Smooth muscle cell (in vitro differentiated cells): ENCODE measurements at regions not wholly inside any gene's neighbourhood (a gene's known extent, or its start where the extent isn't known, plus 50 kb on each side); places are given as distances from the start of the nearest gene placed in this dataset.
A peak's percentile ranks its signal among the peaks of the same experiment; 100 is the strongest.

Source experiments
- DNase-seq: peaks from one replicate; lab custom pipeline; 2025; ENCODE audit not compliant: unreplicated experiment; lab: John Stamatoyannopoulos, UW
- H2AFZ ChIP-seq: fragments of 200-600 bp; sonication (generic); 2 replicates; pipeline ENCODE4 v1.6.0; 2016; ENCODE audit warnings: antibody characterized with exemption, low read depth, mild to moderate bottlenecking
- H3F3A ChIP-seq: fragments of 200-600 bp; sonication (generic); 2 replicates; pipeline ENCODE4 v1.6.0; 2017; ENCODE audit warnings: antibody characterized with exemption, low read depth
- H3K27ac ChIP-seq: fragments of 200-600 bp; sonication (generic); 2 replicates; pipeline ENCODE4 v1.5.1; 2016; ENCODE audit warnings: low read depth, mild to moderate bottlenecking
- H3K27me3 ChIP-seq: fragments of 200-600 bp; sonication (generic); 2 replicates; pipeline ENCODE4 v1.6.1; 2016; ENCODE audit warnings: low read depth, mild to moderate bottlenecking
- H3K36me3 ChIP-seq: fragments of 200-600 bp; sonication (generic); 2 replicates; pipeline ENCODE4 v1.5.1; 2016; ENCODE audit warnings: low read depth
- H3K4me1 ChIP-seq: fragments of 200-600 bp; sonication (generic); 2 replicates; pipeline ENCODE4 v1.5.1; 2016; ENCODE audit warnings: low read depth
- H3K4me2 ChIP-seq: fragments of 200-600 bp; sonication (generic); 2 replicates; pipeline ENCODE4 v1.6.0; 2016; ENCODE audit warnings: mild to moderate bottlenecking
- H3K4me3 ChIP-seq: fragments of 200-600 bp; sonication (generic); 2 replicates; pipeline ENCODE4 v1.5.1; 2016; ENCODE audit warnings: mild to moderate bottlenecking
- H3K79me2 ChIP-seq: fragments of 200-600 bp; sonication (generic); 2 replicates; pipeline ENCODE4 v1.6.0; 2016; ENCODE audit warnings: low read depth, mild to moderate bottlenecking
- H3K9ac ChIP-seq: fragments of 200-600 bp; sonication (generic); 2 replicates; pipeline ENCODE4 v1.6.0; 2016; ENCODE audit warnings: low read depth
- H3K9me3 ChIP-seq: fragments of 200-600 bp; sonication (generic); replicated peaks from 2 replicates; pipeline ENCODE4 v1.5.1; 2016; ENCODE audit warnings: low read depth
- H4K20me1 ChIP-seq: fragments of 200-600 bp; sonication (generic); 2 replicates; pipeline ENCODE4 v1.6.0; 2016; ENCODE audit warnings: low read depth
- CTCF ChIP-seq: fragments of 200-600 bp; sonication (generic); IDR thresholded peaks from 2 replicates; pipeline ENCODE4 v1.5.1; 2017; ENCODE audit warnings: borderline replicate concordance, mild to moderate bottlenecking, antibody characterized with exemption; ENCODE audit not compliant: insufficient read depth, poor library complexity, severe bottlenecking
- WGBS: methylation state at CpG from one replicate; pipeline ENCODE4 v1.1.7; 2016; ENCODE audit warnings: low lambda C conversion rate; 5-methylcytosine and 5-hydroxymethylcytosine counted together

DNA sequence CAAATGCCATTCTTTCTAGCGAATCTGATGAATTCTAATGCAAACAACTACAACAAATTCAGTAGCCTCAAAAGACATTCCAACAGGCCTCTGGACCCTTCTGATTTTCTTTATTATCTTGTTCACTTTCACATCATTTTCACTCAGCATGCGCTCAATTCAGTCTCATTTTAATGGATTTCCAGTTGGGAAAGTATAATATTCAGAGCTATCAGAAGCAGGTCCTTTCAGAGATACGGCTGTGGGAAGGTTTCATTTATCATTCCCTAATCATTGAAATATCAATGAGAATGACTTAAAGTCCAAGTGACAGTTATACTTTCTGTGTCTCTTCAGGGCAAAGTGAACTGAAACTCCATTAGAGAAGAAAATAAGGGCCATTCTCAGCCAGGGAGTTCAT, 1083.7 kb upstream of the FLRT2 start:
- Histone ChIP-seq H2AFZ (no peak overlapping the region), H3K27ac (no peak overlapping the region), H3K36me3 (no peaks in the 10 kb centered on the region), H4K20me1 (no peaks in the 10 kb centered on the region), H3K4me1 (peaks cover 3% of the 10 kb centered on the region), H3K9me3 (no peaks in the 10 kb centered on the region), H3K4me2 (no peak overlapping the region), H3K4me3 (no peak overlapping the region), H3K79me2 (no peaks in the 10 kb centered on the region), H3F3A (no peaks in the 10 kb centered on the region), H3K27me3 (no peaks in the 10 kb centered on the region), H3K9ac (no peak overlapping the region)
- TF ChIP-seq CTCF: no peak
- DNase-seq: no peak
- 93% methylated on average over 3 of the region's 3 CpGs for WGBS

- no peaks in the 10 kb centered on the region for H3F3A ChIP-seq
- H3K9me3 ChIP-seq: no peaks in the 10 kb centered on the region
- no peaks in the 10 kb centered on the region for H3K27me3 ChIP-seq
- no peak for DNase-seq
- no peak overlapping the region for H3K4me3 ChIP-seq
- no peak overlapping the region for H3K9ac ChIP-seq
- H2AFZ ChIP-seq: peak overlapping the region; percentile 32
- H3K36me3 ChIP-seq: no peaks in the 10 kb centered on the region
- H4K20me1 ChIP-seq: no peaks in the 10 kb centered on the region
- H3K27ac ChIP-seq: no peak overlapping the region
- no peaks in the 10 kb centered on the region for H3K79me2 ChIP-seq
- 60% methylated on average over 5 of the region's 5 CpGs for WGBS
- no peak overlapping the region for H3K4me2 ChIP-seq
- H3K4me1 ChIP-seq: peaks cover 7% of the 10 kb centered on the region
- TF ChIP-seq CTCF: no peak
Measured at GRCh38 chr14:84453307-84453950, 1076.5 kb upstream of the FLRT2 start.

DNA sequence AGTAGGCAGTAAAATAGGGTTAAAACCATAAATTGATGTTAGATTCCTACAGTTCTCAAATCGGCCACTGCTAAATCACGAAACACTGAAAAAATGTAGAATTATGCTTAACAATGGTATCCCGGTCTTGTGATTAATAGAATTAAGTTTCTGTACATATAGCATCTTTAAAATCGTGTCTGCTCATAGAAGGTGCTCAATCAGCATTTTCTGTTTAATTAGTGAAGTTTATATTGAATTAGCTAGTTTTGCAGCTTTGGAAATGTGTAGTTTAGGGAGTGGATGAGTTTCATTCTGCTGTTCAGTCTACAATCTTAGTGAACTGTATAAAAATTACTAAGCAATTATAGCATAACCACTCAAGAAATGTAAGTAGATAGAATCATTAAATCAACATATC, 1075.8 kb upstream of the FLRT2 start:
- H3K27ac ChIP-seq: no peak overlapping the region
- no peaks in the 10 kb centered on the region for H4K20me1 ChIP-seq
- TF ChIP-seq CTCF: no peak
- DNase-seq: no peak
- no peaks in the 10 kb centered on the region for H3K36me3 ChIP-seq
- no peaks in the 10 kb centered on the region for H3K79me2 ChIP-seq
- H3F3A ChIP-seq: no peaks in the 10 kb centered on the region
- H3K4me3 ChIP-seq: no peak overlapping the region
- no peak overlapping the region for H2AFZ ChIP-seq
- no peaks in the 10 kb centered on the region for H3K27me3 ChIP-seq
- H3K9ac ChIP-seq: no peak overlapping the region
- peaks cover 7% of the 10 kb centered on the region for H3K4me1 ChIP-seq
- no peak overlapping the region for H3K4me2 ChIP-seq
- H3K9me3 ChIP-seq: no peaks in the 10 kb centered on the region
- WGBS: 95% methylated on average over 4 of the region's 4 CpGs

GRCh38 chr14:84456946-84457345, 1073.0 kb upstream of the FLRT2 start:
- H3K79me2 ChIP-seq: no peaks in the 10 kb centered on the region
- H3K27ac ChIP-seq: no peak overlapping the region
- no peaks in the 10 kb centered on the region for H4K20me1 ChIP-seq
- no peaks in the 10 kb centered on the region for H3K9me3 ChIP-seq
- H3K27me3 ChIP-seq: no peaks in the 10 kb centered on the region
- peaks cover 7% of the 10 kb centered on the region for H3K4me1 ChIP-seq
- no peak for TF ChIP-seq CTCF
- no peak overlapping the region for H3K9ac ChIP-seq
- no peaks in the 10 kb centered on the region for H3K36me3 ChIP-seq
- H2AFZ ChIP-seq: peak overlapping the region; percentile 44
- no peak overlapping the region for H3K4me2 ChIP-seq
- 27% methylated on average over 2 of the region's 2 CpGs for WGBS
- H3K4me3 ChIP-seq: no peak overlapping the region
- no peak for DNase-seq
- no peaks in the 10 kb centered on the region for H3F3A ChIP-seq
